ENCODE measurements at regions not wholly inside any gene's neighbourhood (a gene's known extent, or its start where the extent isn't known, plus 50 kb on each side); places are given as distances from the start of the nearest gene placed in this dataset.

GRCh38 chr4:55745014-55745413, 74.6 kb upstream of the EXOC1L start:
- Histone ChIP-seq H3K36me3 (ENCODE audit: control insufficient read depth, insufficient read depth, low read length) (no peaks in the 10 kb centered on the region), H3K27me3 (ENCODE audit: control insufficient read depth, insufficient read depth, low read length) (no peaks in the 10 kb centered on the region), H3K4me3 (ENCODE audit: low read depth, low read length) (no peak overlapping the region)
- TF ChIP-seq, protein P1, sequence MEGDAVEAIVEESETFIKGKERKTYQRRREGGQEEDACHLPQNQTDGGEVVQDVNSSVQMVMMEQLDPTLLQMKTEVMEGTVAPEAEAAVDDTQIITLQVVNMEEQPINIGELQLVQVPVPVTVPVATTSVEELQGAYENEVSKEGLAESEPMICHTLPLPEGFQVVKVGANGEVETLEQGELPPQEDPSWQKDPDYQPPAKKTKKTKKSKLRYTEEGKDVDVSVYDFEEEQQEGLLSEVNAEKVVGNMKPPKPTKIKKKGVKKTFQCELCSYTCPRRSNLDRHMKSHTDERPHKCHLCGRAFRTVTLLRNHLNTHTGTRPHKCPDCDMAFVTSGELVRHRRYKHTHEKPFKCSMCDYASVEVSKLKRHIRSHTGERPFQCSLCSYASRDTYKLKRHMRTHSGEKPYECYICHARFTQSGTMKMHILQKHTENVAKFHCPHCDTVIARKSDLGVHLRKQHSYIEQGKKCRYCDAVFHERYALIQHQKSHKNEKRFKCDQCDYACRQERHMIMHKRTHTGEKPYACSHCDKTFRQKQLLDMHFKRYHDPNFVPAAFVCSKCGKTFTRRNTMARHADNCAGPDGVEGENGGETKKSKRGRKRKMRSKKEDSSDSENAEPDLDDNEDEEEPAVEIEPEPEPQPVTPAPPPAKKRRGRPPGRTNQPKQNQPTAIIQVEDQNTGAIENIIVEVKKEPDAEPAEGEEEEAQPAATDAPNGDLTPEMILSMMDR (IDR thresholded peaks at IDR 0.05; ENCODE audit: insufficient read depth, low read length, severe bottlenecking): no peak
- DNase-seq (ENCODE audit: low read depth) (no peak), FAIRE-seq (no peak)

DNA sequence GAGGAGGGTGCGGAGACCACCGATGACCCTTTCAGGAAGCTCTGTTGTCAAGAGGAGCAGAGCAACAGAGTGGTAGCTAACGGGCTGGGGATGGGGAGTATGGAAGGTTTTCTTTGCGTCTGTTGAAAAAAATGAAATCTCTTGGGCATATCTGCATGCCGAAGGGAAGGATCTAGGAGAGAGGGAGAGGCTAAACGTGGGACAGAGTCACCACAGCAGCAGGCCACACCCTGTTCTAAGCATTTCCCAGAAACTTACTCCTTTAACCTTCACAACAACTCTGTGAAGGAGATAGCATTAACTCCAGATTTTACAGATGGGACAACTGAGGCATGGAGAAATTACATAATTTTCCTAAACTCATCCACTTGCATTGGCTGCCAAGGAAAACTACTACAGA, 71.8 kb upstream of the EXOC1L start:
- DNase-seq (ENCODE audit: low read depth) (no peak), FAIRE-seq (peak; percentile 79)
- Histone ChIP-seq H3K36me3 (ENCODE audit: control insufficient read depth, insufficient read depth, low read length) (no peaks in the 10 kb centered on the region), H3K4me3 (ENCODE audit: low read depth, low read length) (no peak overlapping the region), H3K27me3 (ENCODE audit: control insufficient read depth, insufficient read depth, low read length) (no peaks in the 10 kb centered on the region)
- TF ChIP-seq, protein P1 (IDR thresholded peaks at IDR 0.05; ENCODE audit: insufficient read depth, low read length, severe bottlenecking): no peak

GRCh38 chr4:55749666-55750065, 69.9 kb upstream of the EXOC1L start:
- Histone ChIP-seq H3K27me3 (ENCODE audit: control insufficient read depth, insufficient read depth, low read length) (no peaks in the 10 kb centered on the region), H3K36me3 (ENCODE audit: control insufficient read depth, insufficient read depth, low read length) (no peaks in the 10 kb centered on the region), H3K4me3 (ENCODE audit: low read depth, low read length) (no peak overlapping the region)
- no peak for DNase-seq (ENCODE audit: low read depth)
- FAIRE-seq: no peak
- TF ChIP-seq, protein P1 (IDR thresholded peaks at IDR 0.05; ENCODE audit: insufficient read depth, low read length, severe bottlenecking): no peak

- DNase-seq (ENCODE audit: low read depth): no peak
These were observed 66.8 kb upstream of the EXOC1L start for GRCh38 chr4:55752810-55753209.

GRCh38 chr4:55753856-55754255, 65.7 kb upstream of the EXOC1L start:
- TF ChIP-seq, protein P1 (IDR thresholded peaks at IDR 0.05; ENCODE audit: insufficient read depth, low read length, severe bottlenecking): no peak
- DNase-seq (ENCODE audit: low read depth): no peak

More at GRCh38 chr4:55752810-55753209, 66.8 kb upstream of the EXOC1L start:
- TF ChIP-seq, protein P1 (IDR thresholded peaks at IDR 0.05; ENCODE audit: insufficient read depth, low read length, severe bottlenecking): no peak
- Histone ChIP-seq H3K36me3 (ENCODE audit: control insufficient read depth, insufficient read depth, low read length) (no peaks in the 10 kb centered on the region), H3K27me3 (ENCODE audit: control insufficient read depth, insufficient read depth, low read length) (no peaks in the 10 kb centered on the region), H3K4me3 (ENCODE audit: low read depth, low read length) (no peak overlapping the region)
- no peak for FAIRE-seq

DNA sequence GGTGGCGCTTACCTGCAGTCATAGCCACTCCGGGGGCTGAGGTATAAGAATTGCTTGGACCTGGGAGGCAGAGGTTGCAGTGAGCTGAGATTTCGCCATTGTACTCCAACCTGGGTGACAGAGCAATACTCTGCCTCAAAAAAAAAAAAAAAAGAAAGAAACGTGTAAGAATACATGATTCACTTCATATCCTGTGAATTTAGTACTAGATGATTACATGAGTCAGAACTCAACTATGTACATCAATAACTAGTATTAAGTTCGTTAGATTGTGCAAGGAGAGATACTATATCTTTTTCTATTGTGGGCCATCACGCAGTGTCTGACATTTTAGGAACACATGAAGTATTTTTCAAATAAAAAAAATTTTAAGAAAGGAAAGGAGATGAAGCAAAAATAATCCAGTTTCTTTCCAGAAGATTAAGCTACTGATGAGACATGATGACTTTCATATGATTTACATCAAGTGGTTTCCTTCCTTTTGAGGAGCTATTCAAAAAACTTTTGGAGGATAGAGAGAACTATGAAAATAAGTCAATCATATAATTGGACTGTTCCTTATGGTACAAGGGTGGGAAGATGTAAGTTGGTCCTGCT, 64.7 kb upstream of the EXOC1L start:
- peak; percentile 91 for DNase-seq (ENCODE audit: low read depth)
- Histone ChIP-seq H3K27me3 (ENCODE audit: control insufficient read depth, insufficient read depth, low read length) (no peaks in the 10 kb centered on the region), H3K36me3 (ENCODE audit: control insufficient read depth, insufficient read depth, low read length) (no peaks in the 10 kb centered on the region), H3K4me3 (ENCODE audit: low read depth, low read length) (no peak overlapping the region)
- TF ChIP-seq, protein P1 (IDR thresholded peaks at IDR 0.05; ENCODE audit: insufficient read depth, low read length, severe bottlenecking): no peak
- FAIRE-seq: no peak

More at GRCh38 chr4:55753856-55754255, 65.7 kb upstream of the EXOC1L start:
- Histone ChIP-seq H3K36me3 (ENCODE audit: control insufficient read depth, insufficient read depth, low read length) (no peaks in the 10 kb centered on the region), H3K4me3 (ENCODE audit: low read depth, low read length) (no peak overlapping the region), H3K27me3 (ENCODE audit: control insufficient read depth, insufficient read depth, low read length) (no peaks in the 10 kb centered on the region)
- no peak for FAIRE-seq

All from bronchial epithelial cell (primary cell).